ENCODE measurements at regions not wholly inside any gene's neighbourhood (a gene's known extent, or its start where the extent isn't known, plus 50 kb on each side); places are given as distances from the start of the nearest gene placed in this dataset.
A peak's percentile ranks its signal among the peaks of the same experiment; 100 is the strongest.

- in situ Hi-C loops (cut with HindIII; ENCODE audit: low pct_unique_long_range_greater_than_20kb, low sequenced_read_pairs) = no loop called here
- DNase-seq (ENCODE audit: low read depth, low spot score) = peak; percentile 41
These were observed 181.6 kb upstream of the NEBL start for GRCh38 chr10:21078410-21079329.

DNA sequence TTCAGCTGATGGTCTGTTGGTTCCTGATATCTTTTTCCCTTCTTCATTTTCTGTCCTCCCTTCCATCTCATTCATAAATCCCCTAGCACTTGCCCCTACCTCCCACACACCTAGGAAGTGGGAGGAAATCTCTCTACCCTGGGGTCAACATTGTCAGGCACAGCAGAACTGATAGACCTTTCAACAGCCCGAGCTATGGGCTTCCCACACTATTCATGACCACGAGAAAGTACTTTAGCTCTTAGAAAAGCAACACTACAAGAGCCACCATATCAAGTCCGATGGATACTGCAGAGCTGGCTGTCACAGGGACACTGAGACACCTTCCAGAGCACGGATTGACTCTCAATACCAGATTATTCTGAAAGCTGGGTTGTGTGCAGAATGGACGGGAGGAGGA is 180.6 kb upstream of the NEBL start:
- no peak overlapping the region for H3K4me3 ChIP-seq (ENCODE audit: low read depth in 2 of 2, low read length in 2 of 2)
- no peaks in the 10 kb centered on the region for H3K9me3 ChIP-seq (ENCODE audit: control insufficient read depth, insufficient read depth, low read depth, low read length)
- H3K27ac ChIP-seq (ENCODE audit: low read length) = peak overlapping the region; percentile 48; the same call in 1 of the 2 replicates
- ATAC-seq (no peak), DNase-seq (ENCODE audit: low read depth, low spot score) (no peak)
- H3K4me1 ChIP-seq (ENCODE audit: control insufficient read depth, insufficient read depth, low read length) = peaks cover 16% of the 10 kb centered on the region
- POLR2A ChIA-PET = no interaction called here
- CTCF ChIA-PET = no interaction called here
- BruUV-seq (replicated peaks) = no TSS peak
- in situ Hi-C loops (cut with HindIII; ENCODE audit: low pct_unique_long_range_greater_than_20kb, low sequenced_read_pairs) (no loop called here), intact Hi-C loops (cut with micrococcal nuclease; ENCODE audit: unreplicated experiment) (loop anchor here (5.0 kb wide), 2 partner anchors 95 to 195 kb away; no protein-coding TSS in a partner anchor)
- no peaks in the 10 kb centered on the region for H3K27me3 ChIP-seq (ENCODE audit: control insufficient read depth, insufficient read depth, low read length)
- no peaks in the 10 kb centered on the region for H3K36me3 ChIP-seq (ENCODE audit: control insufficient read depth, insufficient read depth, low read length)
- no peak for TF ChIP-seq SIN3A (IDR thresholded peaks at IDR 0.05; ENCODE audit: borderline replicate concordance, insufficient read depth, low read depth, low read length)

More at GRCh38 chr10:21078410-21079329, 181.6 kb upstream of the NEBL start:
- TF ChIP-seq CTCF (IDR thresholded peaks at IDR 0.05) = peak; percentile 76
- TF ChIP-seq POLR2AphosphoS5 (IDR thresholded peaks at IDR 0.05; ENCODE audit: low read depth, low read length) = no peak
- TF ChIP-seq, protein P1, sequence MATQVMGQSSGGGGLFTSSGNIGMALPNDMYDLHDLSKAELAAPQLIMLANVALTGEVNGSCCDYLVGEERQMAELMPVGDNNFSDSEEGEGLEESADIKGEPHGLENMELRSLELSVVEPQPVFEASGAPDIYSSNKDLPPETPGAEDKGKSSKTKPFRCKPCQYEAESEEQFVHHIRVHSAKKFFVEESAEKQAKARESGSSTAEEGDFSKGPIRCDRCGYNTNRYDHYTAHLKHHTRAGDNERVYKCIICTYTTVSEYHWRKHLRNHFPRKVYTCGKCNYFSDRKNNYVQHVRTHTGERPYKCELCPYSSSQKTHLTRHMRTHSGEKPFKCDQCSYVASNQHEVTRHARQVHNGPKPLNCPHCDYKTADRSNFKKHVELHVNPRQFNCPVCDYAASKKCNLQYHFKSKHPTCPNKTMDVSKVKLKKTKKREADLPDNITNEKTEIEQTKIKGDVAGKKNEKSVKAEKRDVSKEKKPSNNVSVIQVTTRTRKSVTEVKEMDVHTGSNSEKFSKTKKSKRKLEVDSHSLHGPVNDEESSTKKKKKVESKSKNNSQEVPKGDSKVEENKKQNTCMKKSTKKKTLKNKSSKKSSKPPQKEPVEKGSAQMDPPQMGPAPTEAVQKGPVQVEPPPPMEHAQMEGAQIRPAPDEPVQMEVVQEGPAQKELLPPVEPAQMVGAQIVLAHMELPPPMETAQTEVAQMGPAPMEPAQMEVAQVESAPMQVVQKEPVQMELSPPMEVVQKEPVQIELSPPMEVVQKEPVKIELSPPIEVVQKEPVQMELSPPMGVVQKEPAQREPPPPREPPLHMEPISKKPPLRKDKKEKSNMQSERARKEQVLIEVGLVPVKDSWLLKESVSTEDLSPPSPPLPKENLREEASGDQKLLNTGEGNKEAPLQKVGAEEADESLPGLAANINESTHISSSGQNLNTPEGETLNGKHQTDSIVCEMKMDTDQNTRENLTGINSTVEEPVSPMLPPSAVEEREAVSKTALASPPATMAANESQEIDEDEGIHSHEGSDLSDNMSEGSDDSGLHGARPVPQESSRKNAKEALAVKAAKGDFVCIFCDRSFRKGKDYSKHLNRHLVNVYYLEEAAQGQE (IDR thresholded peaks at IDR 0.05; ENCODE audit: insufficient read depth in 1 of 2, low read depth in 2 of 2, low read length in 1 of 2) = no peak
- Histone ChIP-seq H3K9me3 (ENCODE audit: control insufficient read depth, insufficient read depth, low read depth, low read length) (no peaks in the 10 kb centered on the region), H3K27ac (ENCODE audit: low read length) (peak overlapping the region; percentile 79), H3K36me3 (ENCODE audit: control insufficient read depth, insufficient read depth, low read length) (no peaks in the 10 kb centered on the region), H3K4me3 (ENCODE audit: low read depth in 2 of 2, low read length in 2 of 2) (no peak overlapping the region), H3K27me3 (ENCODE audit: control insufficient read depth, insufficient read depth, low read length) (no peaks in the 10 kb centered on the region), H3K4me1 (ENCODE audit: control insufficient read depth, insufficient read depth, low read length) (peaks cover 16% of the 10 kb centered on the region)
- ATAC-seq = peak; percentile 95
- POLR2A ChIA-PET = no interaction called here
- CTCF ChIA-PET = interaction anchor here (0.6 kb wide), 2 partner anchors 74 to 192 kb away, joined by 3 read pairs; no protein-coding TSS in a partner anchor
- BruUV-seq (replicated peaks) = no TSS peak
- intact Hi-C loops (cut with micrococcal nuclease; ENCODE audit: unreplicated experiment) = loop anchor here (5.0 kb wide), 2 partner anchors 94 to 194 kb away; no protein-coding TSS in a partner anchor

DNA sequence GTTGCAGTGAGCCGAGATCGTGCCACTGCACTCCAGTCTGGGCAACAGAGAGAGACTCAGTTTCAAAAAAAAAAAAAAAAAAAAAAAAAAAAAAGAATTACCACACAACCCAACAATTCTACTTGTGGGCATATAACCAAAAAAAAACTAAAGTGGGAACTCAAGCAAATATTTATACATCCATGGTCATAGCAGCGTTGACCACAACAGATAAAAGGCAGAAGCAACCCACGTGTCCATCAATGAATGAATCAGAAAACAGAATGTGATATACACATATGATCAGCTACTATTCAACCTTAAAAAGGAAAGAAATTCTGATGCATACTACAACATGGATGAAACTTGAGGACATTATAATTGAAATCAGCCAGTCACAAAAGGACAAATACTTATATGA is 179.3 kb upstream of the NEBL start:
- no TSS peak for BruUV-seq (replicated peaks)

More for the DNA sequence above, 179.3 kb upstream of the NEBL start:
- in situ Hi-C loops (cut with HindIII; ENCODE audit: low pct_unique_long_range_greater_than_20kb, low sequenced_read_pairs) = no loop called here
- POLR2A ChIA-PET = no interaction called here
- CTCF ChIA-PET = no interaction called here
- Histone ChIP-seq H3K4me1 (ENCODE audit: control insufficient read depth, insufficient read depth, low read length) (peaks cover 16% of the 10 kb centered on the region), H3K27me3 (ENCODE audit: control insufficient read depth, insufficient read depth, low read length) (no peaks in the 10 kb centered on the region), H3K36me3 (ENCODE audit: control insufficient read depth, insufficient read depth, low read length) (no peaks in the 10 kb centered on the region), H3K9me3 (ENCODE audit: control insufficient read depth, insufficient read depth, low read depth, low read length) (no peaks in the 10 kb centered on the region), H3K27ac (ENCODE audit: low read length) (no peak overlapping the region), H3K4me3 (ENCODE audit: low read depth in 2 of 2, low read length in 2 of 2) (no peak overlapping the region)
- no peak for ATAC-seq
- intact Hi-C loops (cut with micrococcal nuclease; ENCODE audit: unreplicated experiment) = loop anchor here (5.0 kb wide), 2 partner anchors 96 to 196 kb away; no protein-coding TSS in a partner anchor
- TF ChIP-seq SIN3A (IDR thresholded peaks at IDR 0.05; ENCODE audit: borderline replicate concordance, insufficient read depth, low read depth, low read length) (no peak), CTCF (IDR thresholded peaks at IDR 0.05) (no peak), POLR2AphosphoS5 (IDR thresholded peaks at IDR 0.05; ENCODE audit: low read depth, low read length) (no peak), TCF7L2 (IDR thresholded peaks at IDR 0.05; ENCODE audit: low read depth, low read length) (no peak)
- TF ChIP-seq, protein P1 (IDR thresholded peaks at IDR 0.05; ENCODE audit: insufficient read depth in 1 of 2, low read depth in 2 of 2, low read length in 1 of 2) = no peak
- DNase-seq (ENCODE audit: low read depth, low spot score) = no peak
